HEK293 (cell line): ENCODE measurements at regions not wholly inside any gene's neighbourhood (a gene's known extent, or its start where the extent isn't known, plus 50 kb on each side); places are given as distances from the start of the nearest gene placed in this dataset.
A peak's percentile ranks its signal among the peaks of the same experiment; 100 is the strongest.

Experiments
- CTCF ChIA-PET: fragments of 350-600 bp; formaldehyde crosslinking; extraction: SDS; loops from one replicate; lab custom pipeline; 2021; ENCODE audit warnings: antibody characterized with exemption; lab: Yijun Ruan, JAX
- POLR2A ChIA-PET: fragments of 300-600 bp; formaldehyde crosslinking; extraction: SDS; loops from one replicate; lab custom pipeline; 2020; ENCODE audit warnings: antibody characterized with exemption, inconsistent platforms; lab: Yijun Ruan, JAX
- H3K27ac ChIP-seq: fragments of 200-500 bp; sonication (Bioruptor generic); 2 replicates; pipeline ENCODE4 v1.5.1; 2014; ENCODE audit warnings: low read depth, low read length, control low read depth, inconsistent platforms; ENCODE audit errors: extremely low read depth
- H3K36me3 ChIP-seq, 2 experiments: fragments of 200-500 bp in 1 of 2; sonication (Bioruptor generic) in 1 of 2; 1 replicate in 1 of 2; 2 replicates in 1 of 2; pipeline ENCODE4 v1.5.1; 2014 to 2017; ENCODE audit warnings: inconsistent platforms in 2 of 2, low read length in 2 of 2; ENCODE audit not compliant: control insufficient read depth in 2 of 2, insufficient read depth in 1 of 2
- H3K4me1 ChIP-seq: fragments of 200-500 bp; sonication (Bioruptor generic); 2 replicates; pipeline ENCODE4 v1.5.1; 2014; ENCODE audit warnings: mild to moderate bottlenecking, low read length, inconsistent platforms; ENCODE audit not compliant: control insufficient read depth, insufficient read depth
- H3K4me3 ChIP-seq: 2 replicates; pipeline ENCODE4 v1.5.1; 2011; ENCODE audit warnings: low read depth, mild to moderate bottlenecking, control low read depth, low read length, moderate library complexity
- H3K9me3 ChIP-seq: fragments of 200-500 bp; sonication (Bioruptor generic); 2 replicates; pipeline ENCODE4 v1.5.1; 2014; ENCODE audit warnings: low read depth, low read length, inconsistent platforms; ENCODE audit not compliant: control insufficient read depth, insufficient read depth
- SCRT2 ChIP-seq: fragments of 450-650 bp; formaldehyde crosslinking; IDR thresholded peaks from 2 replicates; pipeline ENCODE4 v1.5.1; 2016; ENCODE audit warnings: missing biosample characterization, missing genetic modification characterization
- ZBTB21 ChIP-seq: fragments of 450-650 bp; formaldehyde crosslinking; IDR thresholded peaks from 2 replicates; pipeline ENCODE4 v1.5.1; 2017; ENCODE audit warnings: missing biosample characterization, missing genetic modification characterization
- ZBTB7A ChIP-seq: fragments of 450-650 bp; formaldehyde crosslinking; IDR thresholded peaks from 2 replicates; pipeline ENCODE4 v1.5.1; 2016; ENCODE audit warnings: low read depth, missing biosample characterization, missing genetic modification characterization
- ZNF114 ChIP-seq: fragments of 450-650 bp; formaldehyde crosslinking; IDR thresholded peaks from 2 replicates; pipeline ENCODE4 v1.5.0; 2017; ENCODE audit warnings: missing biosample characterization, missing genetic modification characterization
- ZNF157 ChIP-seq: fragments of 450-650 bp; formaldehyde crosslinking; IDR thresholded peaks from 2 replicates; pipeline ENCODE4 v1.5.1; 2016; ENCODE audit warnings: missing biosample characterization, missing genetic modification characterization
- ZNF266 ChIP-seq: fragments of 450-650 bp; formaldehyde crosslinking; IDR thresholded peaks from 2 replicates; pipeline ENCODE4 v1.5.1; 2016; ENCODE audit warnings: missing biosample characterization, missing genetic modification characterization, low read depth
- ZNF654 ChIP-seq: fragments of 450-650 bp; formaldehyde crosslinking; IDR thresholded peaks from 2 replicates; pipeline ENCODE4 v1.5.1; 2016; ENCODE audit warnings: low read depth, missing biosample characterization, missing genetic modification characterization
- TF ChIP-seq, protein P1 (sequence below): fragments of 450-650 bp; formaldehyde crosslinking; IDR thresholded peaks from 2 replicates; pipeline ENCODE4 v1.5.1; 2017; ENCODE audit warnings: missing biosample characterization, missing genetic modification characterization
- TF ChIP-seq, protein P2 (sequence below): fragments of 450-650 bp; formaldehyde crosslinking; IDR thresholded peaks from 2 replicates; pipeline ENCODE4 v1.5.1; 2016; ENCODE audit warnings: missing biosample characterization, missing genetic modification characterization, low read depth
- TF ChIP-seq, protein P3 (sequence below): fragments of 450-650 bp; formaldehyde crosslinking; IDR thresholded peaks from 2 replicates; pipeline ENCODE4 v1.5.1; 2016; ENCODE audit warnings: missing biosample characterization, missing genetic modification characterization, borderline replicate concordance
- TF ChIP-seq, protein P4 (sequence below): fragments of 450-650 bp; formaldehyde crosslinking; IDR thresholded peaks from 2 replicates; pipeline ENCODE4 v1.5.1; 2016; ENCODE audit warnings: missing biosample characterization, missing genetic modification characterization
- TF ChIP-seq, protein P5 (sequence below): fragments of 450-650 bp; formaldehyde crosslinking; IDR thresholded peaks from 2 replicates; pipeline ENCODE4 v1.5.0; 2017; ENCODE audit warnings: missing biosample characterization, missing genetic modification characterization, borderline replicate concordance
- TF ChIP-seq, protein P6 (sequence below): fragments of 450-650 bp; IDR thresholded peaks from 2 replicates; pipeline ENCODE4 v1.5.1; 2018; ENCODE audit warnings: missing biosample characterization, mild to moderate bottlenecking, missing genetic modification characterization

DNA sequence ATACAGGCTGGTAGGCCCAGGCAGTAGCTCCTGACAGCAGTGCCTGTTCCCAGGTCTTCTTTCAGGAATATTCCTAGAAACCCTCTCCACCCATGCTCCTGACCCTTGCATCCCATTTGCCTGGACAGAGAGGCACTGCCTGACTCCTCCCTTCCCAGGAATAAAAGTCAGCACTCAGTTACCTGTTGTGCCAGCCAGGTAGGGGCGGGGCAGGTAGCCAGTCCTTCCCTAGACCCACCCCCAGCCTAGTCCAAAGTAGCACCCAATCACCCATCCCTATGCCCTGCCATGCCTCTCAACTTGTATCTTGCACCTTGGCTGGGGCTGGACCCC lies 129.9 kb downstream of the MRPL14 start:
- ChIA-PET CTCF (no interaction called here), POLR2A (no interaction called here)
- Histone ChIP-seq H3K4me3 (no peak overlapping the region), H3K4me1 (no peaks in the 10 kb centered on the region; the same call in 1 of the 2 replicates), H3K9me3 (no peaks in the 10 kb centered on the region), H3K36me3 (no peaks in the 10 kb centered on the region), H3K27ac (no peak overlapping the region)
- TF ChIP-seq ZNF266 (tag by site-specific recombination) (no peak), SCRT2 (tag by site-specific recombination) (peak; percentile 6; the same call in 1 of the 2 replicates)
- TF ChIP-seq, protein P1, sequence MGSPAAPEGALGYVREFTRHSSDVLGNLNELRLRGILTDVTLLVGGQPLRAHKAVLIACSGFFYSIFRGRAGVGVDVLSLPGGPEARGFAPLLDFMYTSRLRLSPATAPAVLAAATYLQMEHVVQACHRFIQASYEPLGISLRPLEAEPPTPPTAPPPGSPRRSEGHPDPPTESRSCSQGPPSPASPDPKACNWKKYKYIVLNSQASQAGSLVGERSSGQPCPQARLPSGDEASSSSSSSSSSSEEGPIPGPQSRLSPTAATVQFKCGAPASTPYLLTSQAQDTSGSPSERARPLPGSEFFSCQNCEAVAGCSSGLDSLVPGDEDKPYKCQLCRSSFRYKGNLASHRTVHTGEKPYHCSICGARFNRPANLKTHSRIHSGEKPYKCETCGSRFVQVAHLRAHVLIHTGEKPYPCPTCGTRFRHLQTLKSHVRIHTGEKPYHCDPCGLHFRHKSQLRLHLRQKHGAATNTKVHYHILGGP (tag by site-specific recombination): peak; percentile 51
- TF ChIP-seq, protein P2, sequence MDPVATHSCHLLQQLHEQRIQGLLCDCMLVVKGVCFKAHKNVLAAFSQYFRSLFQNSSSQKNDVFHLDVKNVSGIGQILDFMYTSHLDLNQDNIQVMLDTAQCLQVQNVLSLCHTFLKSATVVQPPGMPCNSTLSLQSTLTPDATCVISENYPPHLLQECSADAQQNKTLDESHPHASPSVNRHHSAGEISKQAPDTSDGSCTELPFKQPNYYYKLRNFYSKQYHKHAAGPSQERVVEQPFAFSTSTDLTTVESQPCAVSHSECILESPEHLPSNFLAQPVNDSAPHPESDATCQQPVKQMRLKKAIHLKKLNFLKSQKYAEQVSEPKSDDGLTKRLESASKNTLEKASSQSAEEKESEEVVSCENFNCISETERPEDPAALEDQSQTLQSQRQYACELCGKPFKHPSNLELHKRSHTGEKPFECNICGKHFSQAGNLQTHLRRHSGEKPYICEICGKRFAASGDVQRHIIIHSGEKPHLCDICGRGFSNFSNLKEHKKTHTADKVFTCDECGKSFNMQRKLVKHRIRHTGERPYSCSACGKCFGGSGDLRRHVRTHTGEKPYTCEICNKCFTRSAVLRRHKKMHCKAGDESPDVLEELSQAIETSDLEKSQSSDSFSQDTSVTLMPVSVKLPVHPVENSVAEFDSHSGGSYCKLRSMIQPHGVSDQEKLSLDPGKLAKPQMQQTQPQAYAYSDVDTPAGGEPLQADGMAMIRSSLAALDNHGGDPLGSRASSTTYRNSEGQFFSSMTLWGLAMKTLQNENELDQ: no peak

DNA sequence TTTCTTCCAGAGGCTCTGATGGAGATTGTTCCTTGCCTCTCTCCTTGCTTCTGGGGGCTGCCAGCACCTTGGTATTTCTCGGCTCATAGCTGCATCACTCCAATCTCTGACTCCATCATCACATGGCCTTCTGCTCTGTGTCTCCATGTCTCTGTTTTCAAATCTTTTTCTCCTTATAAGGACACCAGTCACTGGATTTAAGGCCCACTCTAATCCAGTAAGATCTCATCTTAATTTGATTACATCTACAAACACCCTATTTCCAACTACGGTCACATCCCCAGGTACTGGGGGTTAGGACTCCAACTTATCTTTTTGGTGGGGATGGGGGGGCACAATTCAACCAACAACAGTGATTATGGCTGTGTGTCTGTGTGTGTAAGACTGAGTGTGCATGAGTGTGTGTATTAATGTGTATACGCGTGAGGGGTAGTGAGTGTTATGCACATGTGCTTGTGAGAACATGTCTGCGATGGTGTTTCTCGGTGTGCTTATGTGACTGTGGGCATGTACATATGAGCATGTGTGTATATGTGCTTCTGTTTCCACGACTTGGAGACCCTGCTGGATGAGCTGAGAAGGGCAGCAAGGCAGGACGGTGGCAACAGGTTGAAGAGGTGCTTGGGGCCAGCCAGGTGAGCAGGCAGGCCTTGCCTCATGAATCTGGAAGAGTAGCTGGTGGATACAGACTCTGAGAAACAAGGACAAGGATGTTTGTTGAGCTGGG lies 130.5 kb downstream of the MRPL14 start:
- ChIA-PET POLR2A (no interaction called here), CTCF (no interaction called here)
- TF ChIP-seq ZNF157 (tag by site-specific recombination) (peak; percentile 74), SCRT2 (tag by site-specific recombination) (peak; percentile 87)
- TF ChIP-seq, protein P3, sequence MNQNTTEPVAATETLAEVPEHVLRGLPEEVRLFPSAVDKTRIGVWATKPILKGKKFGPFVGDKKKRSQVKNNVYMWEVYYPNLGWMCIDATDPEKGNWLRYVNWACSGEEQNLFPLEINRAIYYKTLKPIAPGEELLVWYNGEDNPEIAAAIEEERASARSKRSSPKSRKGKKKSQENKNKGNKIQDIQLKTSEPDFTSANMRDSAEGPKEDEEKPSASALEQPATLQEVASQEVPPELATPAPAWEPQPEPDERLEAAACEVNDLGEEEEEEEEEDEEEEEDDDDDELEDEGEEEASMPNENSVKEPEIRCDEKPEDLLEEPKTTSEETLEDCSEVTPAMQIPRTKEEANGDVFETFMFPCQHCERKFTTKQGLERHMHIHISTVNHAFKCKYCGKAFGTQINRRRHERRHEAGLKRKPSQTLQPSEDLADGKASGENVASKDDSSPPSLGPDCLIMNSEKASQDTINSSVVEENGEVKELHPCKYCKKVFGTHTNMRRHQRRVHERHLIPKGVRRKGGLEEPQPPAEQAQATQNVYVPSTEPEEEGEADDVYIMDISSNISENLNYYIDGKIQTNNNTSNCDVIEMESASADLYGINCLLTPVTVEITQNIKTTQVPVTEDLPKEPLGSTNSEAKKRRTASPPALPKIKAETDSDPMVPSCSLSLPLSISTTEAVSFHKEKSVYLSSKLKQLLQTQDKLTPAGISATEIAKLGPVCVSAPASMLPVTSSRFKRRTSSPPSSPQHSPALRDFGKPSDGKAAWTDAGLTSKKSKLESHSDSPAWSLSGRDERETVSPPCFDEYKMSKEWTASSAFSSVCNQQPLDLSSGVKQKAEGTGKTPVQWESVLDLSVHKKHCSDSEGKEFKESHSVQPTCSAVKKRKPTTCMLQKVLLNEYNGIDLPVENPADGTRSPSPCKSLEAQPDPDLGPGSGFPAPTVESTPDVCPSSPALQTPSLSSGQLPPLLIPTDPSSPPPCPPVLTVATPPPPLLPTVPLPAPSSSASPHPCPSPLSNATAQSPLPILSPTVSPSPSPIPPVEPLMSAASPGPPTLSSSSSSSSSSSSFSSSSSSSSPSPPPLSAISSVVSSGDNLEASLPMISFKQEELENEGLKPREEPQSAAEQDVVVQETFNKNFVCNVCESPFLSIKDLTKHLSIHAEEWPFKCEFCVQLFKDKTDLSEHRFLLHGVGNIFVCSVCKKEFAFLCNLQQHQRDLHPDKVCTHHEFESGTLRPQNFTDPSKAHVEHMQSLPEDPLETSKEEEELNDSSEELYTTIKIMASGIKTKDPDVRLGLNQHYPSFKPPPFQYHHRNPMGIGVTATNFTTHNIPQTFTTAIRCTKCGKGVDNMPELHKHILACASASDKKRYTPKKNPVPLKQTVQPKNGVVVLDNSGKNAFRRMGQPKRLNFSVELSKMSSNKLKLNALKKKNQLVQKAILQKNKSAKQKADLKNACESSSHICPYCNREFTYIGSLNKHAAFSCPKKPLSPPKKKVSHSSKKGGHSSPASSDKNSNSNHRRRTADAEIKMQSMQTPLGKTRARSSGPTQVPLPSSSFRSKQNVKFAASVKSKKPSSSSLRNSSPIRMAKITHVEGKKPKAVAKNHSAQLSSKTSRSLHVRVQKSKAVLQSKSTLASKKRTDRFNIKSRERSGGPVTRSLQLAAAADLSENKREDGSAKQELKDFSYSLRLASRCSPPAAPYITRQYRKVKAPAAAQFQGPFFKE (tag by site-specific recombination): no peak
- no peaks in the 10 kb centered on the region for H3K9me3 ChIP-seq
- no peaks in the 10 kb centered on the region for H3K36me3 ChIP-seq
- H3K4me3 ChIP-seq: no peak overlapping the region
- H3K27ac ChIP-seq: no peak overlapping the region
- H3K4me1 ChIP-seq: no peaks in the 10 kb centered on the region

DNA sequence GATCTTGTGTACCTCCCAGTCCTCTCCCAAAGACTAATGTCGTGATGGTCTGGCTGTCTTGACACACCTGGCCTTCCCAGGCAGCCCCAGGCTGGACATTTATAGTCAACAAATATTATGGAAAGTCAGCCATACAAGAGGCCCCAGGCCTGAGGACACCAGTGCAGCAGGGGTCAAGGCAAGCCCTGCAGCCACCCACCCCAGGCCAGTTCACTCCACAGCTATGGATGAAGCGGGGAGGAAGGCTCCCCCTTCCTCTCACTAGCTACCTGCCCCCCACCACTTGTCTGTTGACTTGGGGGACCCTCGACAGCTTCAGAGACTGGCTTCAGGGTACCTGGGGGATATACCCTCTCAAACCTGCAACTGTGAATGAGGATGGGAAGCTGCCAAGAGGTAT lies 132.1 kb downstream of the MRPL14 start:
- H3K4me1 ChIP-seq: no peaks in the 10 kb centered on the region
- H3K4me3 ChIP-seq: no peak overlapping the region
- no peaks in the 10 kb centered on the region for H3K36me3 ChIP-seq
- no peak overlapping the region for H3K27ac ChIP-seq
- ChIA-PET CTCF (interaction anchor here (0.6 to 1.6 kb wide), 4 partner anchors 10 to 273 kb away, joined by 3 to 9 read pairs (median 4); no protein-coding TSS in a partner anchor), POLR2A (no interaction called here)
- no peaks in the 10 kb centered on the region for H3K9me3 ChIP-seq
- TF ChIP-seq ZBTB7A (tag by site-specific recombination) (no peak), ZNF114 (tag by site-specific recombination) (no peak), ZNF654 (tag by site-specific recombination) (no peak), ZBTB21 (tag by site-specific recombination) (no peak)
- TF ChIP-seq, protein P4, sequence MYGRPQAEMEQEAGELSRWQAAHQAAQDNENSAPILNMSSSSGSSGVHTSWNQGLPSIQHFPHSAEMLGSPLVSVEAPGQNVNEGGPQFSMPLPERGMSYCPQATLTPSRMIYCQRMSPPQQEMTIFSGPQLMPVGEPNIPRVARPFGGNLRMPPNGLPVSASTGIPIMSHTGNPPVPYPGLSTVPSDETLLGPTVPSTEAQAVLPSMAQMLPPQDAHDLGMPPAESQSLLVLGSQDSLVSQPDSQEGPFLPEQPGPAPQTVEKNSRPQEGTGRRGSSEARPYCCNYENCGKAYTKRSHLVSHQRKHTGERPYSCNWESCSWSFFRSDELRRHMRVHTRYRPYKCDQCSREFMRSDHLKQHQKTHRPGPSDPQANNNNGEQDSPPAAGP (tag by site-specific recombination): no peak
- TF ChIP-seq, protein P5, sequence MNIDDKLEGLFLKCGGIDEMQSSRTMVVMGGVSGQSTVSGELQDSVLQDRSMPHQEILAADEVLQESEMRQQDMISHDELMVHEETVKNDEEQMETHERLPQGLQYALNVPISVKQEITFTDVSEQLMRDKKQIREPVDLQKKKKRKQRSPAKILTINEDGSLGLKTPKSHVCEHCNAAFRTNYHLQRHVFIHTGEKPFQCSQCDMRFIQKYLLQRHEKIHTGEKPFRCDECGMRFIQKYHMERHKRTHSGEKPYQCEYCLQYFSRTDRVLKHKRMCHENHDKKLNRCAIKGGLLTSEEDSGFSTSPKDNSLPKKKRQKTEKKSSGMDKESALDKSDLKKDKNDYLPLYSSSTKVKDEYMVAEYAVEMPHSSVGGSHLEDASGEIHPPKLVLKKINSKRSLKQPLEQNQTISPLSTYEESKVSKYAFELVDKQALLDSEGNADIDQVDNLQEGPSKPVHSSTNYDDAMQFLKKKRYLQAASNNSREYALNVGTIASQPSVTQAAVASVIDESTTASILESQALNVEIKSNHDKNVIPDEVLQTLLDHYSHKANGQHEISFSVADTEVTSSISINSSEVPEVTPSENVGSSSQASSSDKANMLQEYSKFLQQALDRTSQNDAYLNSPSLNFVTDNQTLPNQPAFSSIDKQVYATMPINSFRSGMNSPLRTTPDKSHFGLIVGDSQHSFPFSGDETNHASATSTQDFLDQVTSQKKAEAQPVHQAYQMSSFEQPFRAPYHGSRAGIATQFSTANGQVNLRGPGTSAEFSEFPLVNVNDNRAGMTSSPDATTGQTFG (tag by site-specific recombination): no peak
- TF ChIP-seq, protein P6, sequence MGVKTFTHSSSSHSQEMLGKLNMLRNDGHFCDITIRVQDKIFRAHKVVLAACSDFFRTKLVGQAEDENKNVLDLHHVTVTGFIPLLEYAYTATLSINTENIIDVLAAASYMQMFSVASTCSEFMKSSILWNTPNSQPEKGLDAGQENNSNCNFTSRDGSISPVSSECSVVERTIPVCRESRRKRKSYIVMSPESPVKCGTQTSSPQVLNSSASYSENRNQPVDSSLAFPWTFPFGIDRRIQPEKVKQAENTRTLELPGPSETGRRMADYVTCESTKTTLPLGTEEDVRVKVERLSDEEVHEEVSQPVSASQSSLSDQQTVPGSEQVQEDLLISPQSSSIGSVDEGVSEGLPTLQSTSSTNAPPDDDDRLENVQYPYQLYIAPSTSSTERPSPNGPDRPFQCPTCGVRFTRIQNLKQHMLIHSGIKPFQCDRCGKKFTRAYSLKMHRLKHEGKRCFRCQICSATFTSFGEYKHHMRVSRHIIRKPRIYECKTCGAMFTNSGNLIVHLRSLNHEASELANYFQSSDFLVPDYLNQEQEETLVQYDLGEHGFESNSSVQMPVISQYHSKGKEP (tag by site-specific recombination): no peak
